GM12878 (cell line): ENCODE measurements at regions not wholly inside any gene's neighbourhood (a gene's known extent, or its start where the extent isn't known, plus 50 kb on each side); places are given as distances from the start of the nearest gene placed in this dataset.

Experiments
- CTCF ChIP-seq, 3 experiments: IDR thresholded peaks in 2 of 3; conservative IDR thresholded peaks in 1 of 3; 2 replicates each; pipeline ENCODE4 v1.5.1; 2011; ENCODE audit warnings: low read depth in 3 of 3, low read length in 3 of 3, mild to moderate bottlenecking in 3 of 3, control low read depth in 2 of 3, moderate library complexity in 2 of 3, inconsistent platforms in 1 of 3, mixed read lengths in 1 of 3; ENCODE audit not compliant: control insufficient read depth in 2 of 3, insufficient read depth in 1 of 3; ENCODE audit errors: extremely low read depth in 1 of 3
- E2F4 ChIP-seq: IDR thresholded peaks from 2 replicates; pipeline ENCODE4 v1.6.1; 2012; ENCODE audit warnings: low read depth, low read length, improper control_type of control experiment
- EP300 ChIP-seq, 2 experiments: fragments of 150-350 bp in 1 of 2; IDR thresholded peaks; 2 replicates each; pipeline ENCODE4 v1.6.1; 2011 to 2012; ENCODE audit warnings: low read depth in 2 of 2, low read length in 2 of 2, borderline replicate concordance in 1 of 2, improper control_type of control experiment in 1 of 2, inconsistent platforms in 1 of 2; ENCODE audit not compliant: control insufficient read depth in 1 of 2
- IKZF1 ChIP-seq: fragments of 450-650 bp; conservative IDR thresholded peaks from 2 replicates; pipeline ENCODE4 v1.6.1; 2017; ENCODE audit warnings: antibody characterized with exemption, mild to moderate bottlenecking
- MYC ChIP-seq: IDR thresholded peaks from 2 replicates; pipeline ENCODE4 v1.6.1; 2011; ENCODE audit warnings: mild to moderate bottlenecking, low read length, moderate library complexity, inconsistent platforms; ENCODE audit not compliant: insufficient read depth, insufficient replicate concordance, insufficient read length, severe bottlenecking
- NFYB ChIP-seq: IDR thresholded peaks from 2 replicates; pipeline ENCODE4 v1.6.1; 2011; ENCODE audit warnings: low read depth, mild to moderate bottlenecking, low read length, improper control_type of control experiment, moderate library complexity; ENCODE audit not compliant: insufficient read depth
- POLR2AphosphoS5 ChIP-seq: IDR thresholded peaks from 2 replicates; pipeline ENCODE4 v1.6.1; 2011; ENCODE audit warnings: mild to moderate bottlenecking, low read length, inconsistent platforms
- SUZ12 ChIP-seq: fragments of 200-600 bp; sonication (generic); IDR thresholded peaks from one replicate; pipeline ENCODE4 v1.6.1; 2018; ENCODE audit warnings: antibody characterized with exemption, mild to moderate bottlenecking; ENCODE audit not compliant: unreplicated experiment
- YY1 ChIP-seq: IDR thresholded peaks from 2 replicates; pipeline ENCODE4 v1.6.1; 2011; ENCODE audit warnings: low read depth, mild to moderate bottlenecking, low read length
- ZNF274 ChIP-seq: IDR thresholded peaks from one replicate; pipeline ENCODE4 v1.8.0; 2011; ENCODE audit not compliant: insufficient read length, insufficient read depth

- TF ChIP-seq NFYB: no peak
- TF ChIP-seq EP300 (IDR thresholded peaks at IDR 0.05; ENCODE audit: borderline replicate concordance in 1 of 2, control insufficient read depth in 1 of 2, low read depth in 2 of 2, low read length in 2 of 2): no peak
- TF ChIP-seq YY1: no peak
- TF ChIP-seq CTCF (IDR thresholded peaks at IDR 0.05 in 2 of 3, conservative IDR thresholded peaks at IDR 0.05 in 1 of 3; ENCODE audit: control insufficient read depth in 2 of 3, extremely low read depth in 1 of 3, insufficient read depth in 1 of 3, low read depth in 3 of 3, low read length in 3 of 3): no peak
- TF ChIP-seq POLR2AphosphoS5: no peak
- TF ChIP-seq IKZF1: no peak
- no peak for TF ChIP-seq ZNF274
- no peak for TF ChIP-seq SUZ12
- no peak for TF ChIP-seq MYC
- no peak for TF ChIP-seq E2F4
Measured at GRCh38 chr6:145238787-145239186, 496.5 kb downstream of the EPM2A start.
